NCI-H146 treated with DMSO at 0.1 percent for 48 hours (cell line): ENCODE measurements at regions not wholly inside any gene's neighbourhood (a gene's known extent, or its start where the extent isn't known, plus 50 kb on each side); places are given as distances from the start of the nearest gene placed in this dataset.

ENCODE experiments used
- DNase-seq: peaks from one replicate; lab custom pipeline; 2025; ENCODE audit not compliant: unreplicated experiment; lab: John Stamatoyannopoulos, UW

DNA sequence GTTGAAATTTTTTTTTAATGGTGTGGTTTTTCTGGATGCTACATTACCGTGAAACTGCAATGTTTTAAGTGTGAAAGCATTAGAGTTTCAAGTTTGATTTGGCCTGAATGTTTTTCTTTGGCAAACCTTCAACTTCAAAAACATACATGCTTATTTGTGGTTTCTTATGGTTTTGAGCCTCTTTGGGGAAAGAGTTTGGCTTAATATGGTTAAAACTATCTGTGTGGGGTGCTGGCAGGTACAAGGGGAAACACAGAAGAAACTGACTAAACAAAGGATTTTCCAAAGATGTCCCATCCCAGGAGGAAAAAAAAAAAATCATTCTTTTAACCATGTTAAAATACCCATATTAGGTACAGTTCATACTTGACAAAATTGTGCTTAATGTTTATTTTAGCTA is 121.1 kb downstream of the HGF start:
- DNase-seq = no peak

GRCh38 chr7:81645435-81645834 is 124.4 kb downstream of the HGF start:
- DNase-seq = no peak

DNA sequence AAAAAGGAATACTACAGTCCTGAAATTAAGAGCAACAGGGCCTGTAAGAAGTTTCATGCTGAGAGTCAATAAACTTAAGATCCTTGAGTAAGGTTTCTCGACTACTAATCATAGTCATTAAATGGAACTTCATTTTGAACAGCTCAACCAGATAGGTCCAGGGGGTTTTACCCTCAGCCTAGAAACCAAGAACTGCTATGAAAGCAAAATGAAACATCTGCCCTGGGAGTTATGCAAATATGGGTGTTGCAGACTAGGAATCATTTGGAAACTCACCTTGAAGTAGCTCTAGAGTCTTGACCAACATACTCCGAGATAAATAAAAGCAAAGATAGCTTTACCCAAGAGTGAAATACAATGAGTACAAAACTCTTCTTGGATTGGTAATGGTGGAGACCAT is 128.0 kb downstream of the HGF start:
- DNase-seq = no peak

DNA sequence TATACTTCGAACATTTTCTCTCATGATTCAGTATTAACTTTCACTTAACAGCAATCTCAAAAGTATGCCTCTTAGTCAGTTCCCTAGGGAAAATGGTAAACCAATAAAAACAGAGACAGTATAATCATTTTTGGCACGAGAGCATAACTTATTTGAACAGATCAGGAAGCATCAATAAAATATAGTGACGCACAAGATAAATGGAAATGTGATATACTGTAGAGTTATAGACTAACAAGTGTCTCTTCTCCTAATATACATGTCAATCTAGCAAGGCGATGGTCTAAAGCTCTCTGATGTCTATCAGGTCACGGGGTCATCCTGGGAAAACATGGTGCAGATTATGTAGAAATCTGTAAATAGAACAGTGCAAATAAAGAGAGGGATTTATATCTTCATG is 131.6 kb downstream of the HGF start:
- DNase-seq = no peak

DNA sequence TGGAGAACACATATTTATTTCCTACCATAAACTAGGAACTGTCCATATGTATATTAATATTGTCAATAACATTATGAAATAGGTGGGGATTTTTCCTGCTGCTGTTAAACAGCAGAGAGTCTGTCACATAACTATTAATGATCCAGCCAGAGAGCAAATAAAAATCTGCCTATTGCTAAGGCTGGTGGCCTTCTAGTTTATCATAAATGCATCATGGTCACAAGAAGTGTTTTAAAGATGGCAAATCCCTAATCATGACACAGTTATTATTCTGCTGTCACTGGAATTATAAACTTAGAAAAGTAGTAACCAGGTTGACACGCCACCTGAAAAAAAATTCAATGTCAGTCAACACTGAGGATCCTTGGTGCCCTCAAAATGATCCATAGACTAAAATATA is 132.3 kb downstream of the HGF start:
- no peak for DNase-seq

DNA sequence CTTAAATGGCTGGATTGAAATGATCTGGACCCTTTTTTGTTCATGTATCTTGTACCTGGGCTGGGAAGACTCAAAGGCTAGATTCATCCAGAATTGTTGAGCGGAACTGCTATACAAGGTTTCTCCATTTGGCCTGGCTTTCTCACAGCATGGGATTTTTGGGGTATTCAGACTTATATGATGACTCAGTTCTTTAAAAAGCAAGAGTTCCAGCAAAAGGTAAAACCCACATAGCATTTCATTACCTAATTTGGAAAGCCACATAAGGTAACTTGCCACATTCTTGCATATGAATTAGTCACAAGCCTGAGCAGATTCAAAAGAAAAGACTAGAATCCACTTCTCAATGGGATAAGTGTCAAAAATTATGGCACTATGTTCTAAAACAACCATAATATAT is 137.4 kb downstream of the HGF start:
- DNase-seq = no peak

GRCh38 chr7:81630600-81630999 is 139.2 kb downstream of the HGF start:
- no peak for DNase-seq

DNA sequence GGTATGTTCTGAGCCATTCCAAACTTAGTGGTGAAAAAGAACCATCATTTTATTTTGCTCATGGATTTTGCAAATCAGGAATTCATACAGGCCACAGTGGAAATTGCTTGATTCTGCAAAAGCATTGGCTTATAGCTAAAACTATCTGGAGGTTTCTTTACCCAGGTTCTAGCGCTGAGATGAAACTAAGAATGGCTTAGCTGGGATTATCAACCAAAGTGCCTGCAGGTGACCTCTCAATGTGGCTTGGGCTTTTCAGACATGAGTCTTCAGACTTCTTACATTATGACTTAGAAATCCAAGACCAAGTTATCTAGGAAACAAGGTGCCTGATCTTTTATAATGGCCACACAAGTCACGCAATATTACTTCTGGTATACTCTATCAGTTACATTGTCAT is 140.1 kb downstream of the HGF start:
- DNase-seq = no peak

GRCh38 chr7:81628951-81629350 is 140.9 kb downstream of the HGF start:
- DNase-seq = no peak

DNA sequence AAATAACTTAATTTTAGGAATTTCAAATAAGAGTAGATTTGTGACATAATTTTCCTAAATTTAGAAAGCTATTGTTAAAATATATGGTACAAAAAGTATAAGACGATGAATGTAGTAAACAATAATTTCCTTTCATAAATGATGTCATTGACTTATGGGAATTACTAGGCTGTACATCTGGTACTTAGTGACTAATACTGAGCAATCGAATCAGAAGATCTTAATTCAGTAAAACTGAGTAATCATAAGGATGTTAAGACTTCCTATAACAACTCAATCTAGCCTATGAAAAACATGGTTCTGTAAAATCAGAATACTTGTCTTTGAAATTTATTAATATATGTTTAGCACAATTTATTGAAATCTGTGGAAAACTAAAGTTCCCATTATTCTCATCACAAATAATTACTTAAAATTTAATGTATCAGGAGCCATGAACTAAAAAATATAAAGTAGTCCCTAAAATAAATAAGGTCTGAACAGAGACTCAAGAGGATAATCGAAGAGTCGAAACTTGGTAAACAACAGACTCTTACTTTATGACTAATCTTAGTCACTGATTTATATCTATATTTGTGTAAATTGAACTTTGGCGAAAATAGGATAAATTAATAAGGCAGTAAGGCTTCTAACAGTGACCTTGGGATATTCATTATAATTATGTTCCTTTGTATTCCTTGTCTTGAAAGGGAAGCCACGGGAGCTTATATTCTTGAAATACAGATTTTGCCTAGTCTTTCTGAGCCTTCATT is 142.1 kb downstream of the HGF start:
- no peak for DNase-seq

- no peak for DNase-seq
Measured at GRCh38 chr7:81626008-81626407, 143.8 kb downstream of the HGF start.

GRCh38 chr7:81624650-81625631 is 144.9 kb downstream of the HGF start:
- no peak for DNase-seq

DNA sequence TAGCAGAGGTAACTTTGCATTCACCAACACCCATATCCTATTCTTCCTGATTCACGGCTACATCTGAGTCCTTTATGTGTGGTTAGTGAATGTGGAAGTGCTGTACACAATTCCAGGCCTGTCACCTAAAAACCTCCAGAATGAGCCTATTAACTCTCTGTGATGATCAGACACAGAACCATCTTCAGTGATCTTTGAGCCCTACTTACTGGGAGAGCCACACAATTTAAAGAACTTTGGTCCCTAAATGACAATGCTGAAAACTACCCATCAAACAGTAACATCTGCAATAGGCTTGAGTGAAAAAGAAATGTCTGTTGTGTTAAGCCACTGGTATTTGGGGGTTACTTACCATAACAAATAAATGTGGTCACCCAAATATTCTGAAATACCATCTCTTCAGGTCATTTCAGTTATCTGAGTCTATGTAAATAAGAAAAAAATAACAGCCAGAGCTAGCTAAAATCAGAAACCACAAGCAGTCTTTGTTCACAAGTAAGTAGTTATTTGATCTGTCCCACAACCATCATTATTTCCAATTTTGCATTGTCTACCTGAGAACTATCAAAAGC is 145.7 kb downstream of the HGF start:
- DNase-seq = no peak

DNA sequence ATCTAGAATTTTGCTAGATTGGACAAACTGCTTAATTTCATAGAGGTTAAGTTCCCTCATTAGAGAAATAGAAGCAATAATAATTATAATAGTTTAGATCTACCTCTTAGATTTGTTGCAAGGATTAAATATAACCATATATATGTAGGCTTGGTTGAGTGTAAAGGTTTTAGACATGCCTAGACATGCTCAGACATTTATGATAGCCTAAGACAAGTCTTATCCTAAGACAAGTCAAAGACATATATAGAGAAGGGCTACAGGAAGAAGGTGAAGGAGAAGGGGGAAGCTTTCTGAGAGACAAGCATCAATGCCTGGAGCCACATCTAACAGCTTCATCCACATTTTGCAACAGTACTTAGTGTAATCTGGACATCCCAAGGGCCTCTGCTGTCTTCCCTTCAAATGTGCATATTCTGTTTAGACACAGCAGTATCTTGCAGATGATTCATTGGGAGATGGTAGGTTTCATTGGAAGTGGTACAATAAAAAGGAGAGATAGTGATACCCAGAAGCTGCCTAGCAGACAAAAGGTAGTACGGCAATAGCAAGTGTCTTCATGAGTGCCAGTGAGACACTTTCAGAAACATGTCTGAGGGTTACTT is 146.5 kb downstream of the HGF start:
- DNase-seq = no peak

DNA sequence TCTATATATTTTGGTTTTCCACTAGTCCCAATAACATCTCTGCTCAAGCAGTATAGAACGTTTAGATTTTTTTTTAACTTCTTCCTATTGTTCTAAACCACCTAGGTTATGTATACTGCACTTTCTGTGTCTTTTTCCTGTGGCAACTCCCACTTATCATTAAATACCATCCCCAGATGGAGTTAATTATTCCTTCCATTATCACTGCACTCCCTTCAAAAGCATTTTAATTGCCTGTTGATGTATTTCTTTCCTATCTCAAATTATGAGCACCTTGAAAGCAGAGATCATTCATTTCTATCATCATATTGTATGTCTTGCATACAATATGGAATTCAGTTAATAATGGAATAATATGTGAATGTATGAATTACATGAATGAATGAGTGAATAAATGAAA is 148.0 kb downstream of the HGF start:
- DNase-seq = no peak

DNA sequence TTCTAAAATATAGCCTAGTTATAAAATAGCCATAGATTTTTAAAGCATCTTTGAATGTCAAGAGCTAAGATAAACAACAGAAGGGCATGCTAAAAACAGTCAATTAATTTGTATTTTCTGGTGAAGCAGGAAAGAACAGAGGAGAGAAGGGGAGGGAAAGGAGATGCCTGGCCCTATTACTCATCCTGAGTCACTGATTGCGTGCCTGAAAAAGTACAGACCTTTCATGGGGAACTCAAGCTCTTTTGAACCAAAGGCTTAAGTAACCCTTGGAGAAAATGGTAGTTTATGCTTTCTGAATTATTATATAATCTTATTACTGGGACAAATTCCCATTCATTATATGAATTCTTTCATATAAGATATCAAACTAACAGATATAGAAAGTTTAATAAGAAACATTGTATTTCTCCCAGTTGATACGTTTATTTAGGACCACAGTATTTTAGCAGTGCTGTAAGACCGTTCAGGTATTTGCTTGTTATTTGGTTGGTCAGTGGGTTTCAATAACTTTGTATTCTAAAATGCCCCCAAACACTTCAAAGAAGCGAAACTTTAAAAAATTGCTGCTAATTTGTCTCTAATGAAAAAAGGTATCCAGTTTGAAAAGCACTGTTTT is 151.3 kb downstream of the HGF start:
- DNase-seq = no peak

DNA sequence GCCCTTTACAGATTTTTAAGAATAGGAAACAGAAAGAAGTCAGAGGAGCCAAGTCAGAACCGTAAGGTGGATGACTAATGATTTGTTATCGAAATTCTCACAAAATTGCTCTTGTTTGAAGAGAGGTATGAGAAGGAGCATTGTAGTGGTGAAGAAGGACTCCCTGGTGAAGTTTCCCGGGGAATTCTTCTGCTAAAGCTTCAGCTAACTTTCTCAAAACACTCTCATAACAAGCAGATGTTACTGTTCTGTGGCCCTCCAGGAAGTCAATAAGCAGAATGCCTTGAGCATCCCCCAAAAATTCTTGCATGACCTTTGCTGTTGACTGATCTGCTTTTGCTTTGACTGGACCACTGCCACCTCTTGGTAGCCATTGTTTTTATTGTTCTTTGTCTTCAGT is 152.9 kb downstream of the HGF start:
- DNase-seq = no peak

GRCh38 chr7:81611805-81612204 is 158.0 kb downstream of the HGF start:
- no peak for DNase-seq

DNA sequence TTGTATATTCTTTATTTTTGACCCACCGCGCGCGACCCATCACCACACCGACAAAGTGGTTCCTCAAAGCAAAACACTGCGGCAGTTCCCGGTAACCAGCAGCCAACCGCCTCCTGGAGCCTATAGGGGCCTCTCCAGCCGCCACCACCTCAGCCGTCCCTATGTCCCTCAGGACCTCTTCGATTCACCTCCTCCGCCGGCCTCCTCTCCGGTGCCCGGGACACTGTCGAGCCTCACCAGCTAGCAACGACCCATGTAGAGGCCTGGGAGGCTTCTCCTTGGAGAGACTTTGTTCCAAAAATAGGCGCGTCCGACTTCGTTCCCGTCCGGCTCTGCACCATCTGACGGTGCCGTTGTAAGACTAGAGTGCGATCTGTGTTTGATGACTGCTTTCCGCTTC is 158.8 kb downstream of the HGF start:
- DNase-seq = no peak

DNA sequence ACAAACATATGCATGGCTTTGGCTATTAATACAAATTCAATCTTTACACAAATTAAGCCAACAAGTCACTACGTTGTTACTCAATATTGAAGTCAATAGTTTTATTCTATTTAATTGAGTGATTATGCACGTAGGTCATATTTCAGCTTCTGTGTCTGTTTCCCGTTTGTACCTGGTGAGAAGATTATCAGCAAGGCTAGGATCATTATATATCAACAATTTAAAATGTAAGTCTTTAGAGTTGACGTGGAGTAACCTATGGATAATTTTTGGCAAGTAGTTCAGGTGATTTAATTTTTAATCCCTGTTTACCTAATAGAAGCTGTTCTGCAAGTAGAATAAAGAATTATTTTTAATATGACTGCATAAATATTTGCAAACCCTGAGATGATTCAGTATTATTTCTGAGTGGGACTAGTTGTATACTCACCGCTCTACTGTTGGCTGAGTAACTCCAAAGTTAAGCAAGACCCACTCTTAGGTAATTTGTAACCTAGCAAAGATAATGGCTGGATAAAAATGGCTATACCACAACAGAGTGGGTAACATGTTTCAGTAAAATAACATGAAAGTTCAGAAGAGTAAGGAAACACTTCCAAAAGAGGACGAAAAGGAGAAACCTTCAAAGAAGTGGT is 161.0 kb downstream of the HGF start:
- DNase-seq = no peak

- DNase-seq = no peak
Measured at GRCh38 chr7:81607987-81608386, 161.9 kb downstream of the HGF start.
